Parathyroid adenoma (tissue), 2 donors: ENCODE measurements at regions not wholly inside any gene's neighbourhood (a gene's known extent, or its start where the extent isn't known, plus 50 kb on each side); places are given as distances from the start of the nearest gene placed in this dataset.

Experiments used
- H2AFZ ChIP-seq: fragments of 300-600 bp; sonication (generic); one replicate; pipeline ENCODE4 v1.7.0; 2017; ENCODE audit warnings: antibody characterized with exemption, mild to moderate bottlenecking
- H3K27ac ChIP-seq: fragments of 300-600 bp; sonication (generic); one replicate; pipeline ENCODE4 v1.7.0; 2017
- H3K27me3 ChIP-seq: fragments of 300-600 bp; sonication (generic); one replicate; pipeline ENCODE4 v1.7.0; 2017; ENCODE audit warnings: low read length; ENCODE audit not compliant: control insufficient read depth, insufficient read depth
- H3K36me3 ChIP-seq: fragments of 300-600 bp; sonication (generic); one replicate; pipeline ENCODE4 v1.7.0; 2017; ENCODE audit warnings: low read length; ENCODE audit not compliant: control insufficient read depth, insufficient read depth
- H3K4me1 ChIP-seq: fragments of 300-600 bp; sonication (generic); one replicate; pipeline ENCODE4 v1.7.0; 2017; ENCODE audit warnings: control low read depth
- H3K4me2 ChIP-seq: fragments of 300-600 bp; sonication (generic); one replicate; pipeline ENCODE4 v1.7.0; 2017; ENCODE audit warnings: low read length
- H3K4me3 ChIP-seq: fragments of 300-600 bp; sonication (generic); one replicate; pipeline ENCODE4 v1.7.0; 2017; ENCODE audit warnings: low read depth, low read length
- H3K79me2 ChIP-seq: fragments of 300-600 bp; sonication (generic); one replicate; pipeline ENCODE4 v1.7.0; 2017; ENCODE audit warnings: control low read depth
- H3K9ac ChIP-seq: fragments of 300-600 bp; sonication (generic); one replicate; pipeline ENCODE4 v1.7.0; 2017; ENCODE audit warnings: mild to moderate bottlenecking
- H3K9me3 ChIP-seq: fragments of 300-600 bp; sonication (generic); one replicate; pipeline ENCODE4 v1.7.0; 2017; ENCODE audit warnings: low read length; ENCODE audit not compliant: control insufficient read depth
- TF ChIP-seq, protein P1 (sequence below): fragments of 300-600 bp; sonication (generic); IDR thresholded peaks from one replicate; pipeline ENCODE4 v1.7.0; 2017; ENCODE audit warnings: antibody characterized with exemption, mild to moderate bottlenecking
- donor health status: primary hyperparathyroidism.

DNA sequence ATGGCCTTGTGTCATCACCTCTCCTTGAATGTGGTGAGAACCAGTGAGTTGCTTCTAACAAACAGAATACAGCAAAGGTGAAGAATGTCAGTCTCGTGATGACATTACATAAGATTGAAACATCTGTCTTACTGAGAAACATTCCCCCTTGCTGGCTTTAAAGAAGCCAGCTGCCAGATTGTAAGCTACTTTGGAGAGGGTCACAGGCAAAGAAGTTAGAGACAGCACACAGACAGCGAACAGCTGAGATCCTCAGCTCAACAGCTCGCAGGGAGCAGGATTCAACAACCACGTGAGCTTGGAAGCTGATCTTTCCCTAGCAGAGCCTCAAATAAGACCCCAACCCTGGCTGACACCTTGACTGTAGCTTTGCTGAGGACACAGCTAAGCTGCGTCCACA, 367.9 kb downstream of the LIG4 start:
- no peaks in the 10 kb centered on the region for H3K27me3 ChIP-seq
- no peaks in the 10 kb centered on the region for H3K4me1 ChIP-seq
- H2AFZ ChIP-seq, result no peak overlapping the region
- H3K9me3 ChIP-seq, result no peaks in the 10 kb centered on the region
- H3K27ac ChIP-seq, result no peak overlapping the region
- no peak overlapping the region for H3K9ac ChIP-seq
- no peak overlapping the region for H3K4me2 ChIP-seq
- no peak overlapping the region for H3K4me3 ChIP-seq
- TF ChIP-seq, protein P1, sequence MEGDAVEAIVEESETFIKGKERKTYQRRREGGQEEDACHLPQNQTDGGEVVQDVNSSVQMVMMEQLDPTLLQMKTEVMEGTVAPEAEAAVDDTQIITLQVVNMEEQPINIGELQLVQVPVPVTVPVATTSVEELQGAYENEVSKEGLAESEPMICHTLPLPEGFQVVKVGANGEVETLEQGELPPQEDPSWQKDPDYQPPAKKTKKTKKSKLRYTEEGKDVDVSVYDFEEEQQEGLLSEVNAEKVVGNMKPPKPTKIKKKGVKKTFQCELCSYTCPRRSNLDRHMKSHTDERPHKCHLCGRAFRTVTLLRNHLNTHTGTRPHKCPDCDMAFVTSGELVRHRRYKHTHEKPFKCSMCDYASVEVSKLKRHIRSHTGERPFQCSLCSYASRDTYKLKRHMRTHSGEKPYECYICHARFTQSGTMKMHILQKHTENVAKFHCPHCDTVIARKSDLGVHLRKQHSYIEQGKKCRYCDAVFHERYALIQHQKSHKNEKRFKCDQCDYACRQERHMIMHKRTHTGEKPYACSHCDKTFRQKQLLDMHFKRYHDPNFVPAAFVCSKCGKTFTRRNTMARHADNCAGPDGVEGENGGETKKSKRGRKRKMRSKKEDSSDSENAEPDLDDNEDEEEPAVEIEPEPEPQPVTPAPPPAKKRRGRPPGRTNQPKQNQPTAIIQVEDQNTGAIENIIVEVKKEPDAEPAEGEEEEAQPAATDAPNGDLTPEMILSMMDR, result no peak
- no peaks in the 10 kb centered on the region for H3K79me2 ChIP-seq
- H3K36me3 ChIP-seq, result no peaks in the 10 kb centered on the region

DNA sequence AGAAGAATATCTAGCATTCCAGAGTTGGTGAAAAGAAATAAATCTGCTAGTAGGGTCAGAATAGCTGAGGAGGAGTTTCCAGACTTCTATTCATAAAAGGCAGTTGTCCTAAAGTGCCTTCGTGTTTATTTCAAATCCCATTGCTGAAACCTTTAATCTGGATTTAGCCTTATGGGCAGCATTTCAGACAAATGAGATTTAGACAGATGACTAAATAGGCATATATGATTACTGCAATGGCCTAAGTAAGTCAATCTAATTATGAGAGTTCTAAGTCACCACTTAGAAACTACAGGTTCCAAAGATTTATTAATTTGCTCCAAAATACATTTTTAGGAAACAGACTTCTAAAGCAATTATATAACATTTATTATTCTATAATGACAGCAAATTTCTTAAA, 368.7 kb downstream of the LIG4 start:
- Histone ChIP-seq H3K9me3 (no peaks in the 10 kb centered on the region), H3K36me3 (no peaks in the 10 kb centered on the region), H3K79me2 (no peaks in the 10 kb centered on the region), H3K9ac (no peak overlapping the region), H3K4me2 (no peak overlapping the region), H2AFZ (no peak overlapping the region), H3K27me3 (no peaks in the 10 kb centered on the region), H3K4me3 (no peak overlapping the region), H3K4me1 (no peaks in the 10 kb centered on the region), H3K27ac (no peak overlapping the region)
- TF ChIP-seq, protein P1, result no peak

DNA sequence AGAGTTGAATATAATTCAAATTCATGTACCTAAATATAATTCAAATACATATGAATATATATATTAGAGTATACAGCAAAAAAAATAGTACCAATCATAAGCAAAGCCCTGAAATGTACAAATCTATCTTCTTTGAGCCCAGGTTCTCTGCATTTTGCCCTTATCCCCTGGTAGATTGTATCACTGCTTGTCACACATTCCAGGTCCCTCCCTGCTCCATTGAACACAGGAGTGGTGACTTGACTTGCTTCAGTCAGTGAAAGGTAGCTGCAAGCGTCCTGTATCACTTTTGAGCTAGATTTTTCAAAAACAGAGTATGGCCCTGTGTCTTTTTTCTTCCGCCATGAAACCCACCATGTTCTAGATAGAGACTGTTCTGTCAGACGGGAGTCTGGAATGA, 369.4 kb downstream of the LIG4 start:
- H3K27ac ChIP-seq, result no peak overlapping the region
- no peaks in the 10 kb centered on the region for H3K27me3 ChIP-seq
- H3K4me1 ChIP-seq, result no peaks in the 10 kb centered on the region
- H3K9me3 ChIP-seq, result no peaks in the 10 kb centered on the region
- H3K9ac ChIP-seq, result no peak overlapping the region
- no peak overlapping the region for H3K4me3 ChIP-seq
- TF ChIP-seq, protein P1, result no peak
- H3K4me2 ChIP-seq, result no peak overlapping the region
- no peak overlapping the region for H2AFZ ChIP-seq
- no peaks in the 10 kb centered on the region for H3K79me2 ChIP-seq
- H3K36me3 ChIP-seq, result no peaks in the 10 kb centered on the region

DNA sequence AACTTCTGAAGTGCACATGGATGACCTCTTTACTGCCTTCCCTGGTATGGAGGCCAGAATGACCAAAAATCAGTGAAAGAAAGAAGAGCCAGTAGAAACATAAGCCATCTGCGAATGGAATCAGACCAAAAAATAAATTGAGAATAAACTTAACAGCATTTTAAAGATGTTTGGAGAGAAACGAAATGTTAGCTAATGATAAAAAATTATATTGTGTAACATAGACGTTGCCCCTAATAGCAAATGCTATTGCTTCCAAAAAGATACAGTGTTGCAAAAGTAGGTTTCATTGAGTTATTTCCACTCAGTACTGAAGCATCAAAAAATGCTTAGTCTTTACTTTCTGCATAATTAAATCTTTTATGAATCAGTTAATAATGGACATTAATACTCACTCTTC, 371.7 kb downstream of the LIG4 start:
- no peak overlapping the region for H2AFZ ChIP-seq
- H3K4me2 ChIP-seq, result no peak overlapping the region
- H3K36me3 ChIP-seq, result no peaks in the 10 kb centered on the region
- no peaks in the 10 kb centered on the region for H3K4me1 ChIP-seq
- H3K79me2 ChIP-seq, result no peaks in the 10 kb centered on the region
- H3K4me3 ChIP-seq, result no peak overlapping the region
- H3K27me3 ChIP-seq, result no peaks in the 10 kb centered on the region
- TF ChIP-seq, protein P1, result no peak
- no peaks in the 10 kb centered on the region for H3K9me3 ChIP-seq
- no peak overlapping the region for H3K9ac ChIP-seq
- H3K27ac ChIP-seq, result no peak overlapping the region

DNA sequence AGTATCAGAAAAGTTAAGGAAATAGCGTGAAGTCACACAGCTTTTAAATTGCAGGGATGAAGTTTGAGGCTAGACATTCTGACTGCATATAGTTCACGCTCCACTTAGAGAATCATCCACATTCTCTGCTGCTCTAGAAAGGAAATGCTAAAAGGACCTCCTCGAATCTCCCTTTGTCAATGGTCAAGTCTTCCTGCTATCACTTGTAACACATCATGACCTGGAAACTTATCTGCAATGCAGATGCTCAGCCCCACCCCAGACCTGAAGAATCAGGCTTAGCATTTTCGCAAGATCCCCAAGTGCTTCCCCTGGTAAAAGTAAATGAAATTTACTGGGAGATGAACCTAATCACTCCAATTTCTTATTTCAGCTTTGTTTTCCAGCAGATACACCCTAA, 372.1 kb downstream of the LIG4 start:
- Histone ChIP-seq H3K4me2 (no peak overlapping the region), H3K4me3 (no peak overlapping the region), H3K4me1 (no peaks in the 10 kb centered on the region), H3K9me3 (no peaks in the 10 kb centered on the region), H3K79me2 (no peaks in the 10 kb centered on the region), H2AFZ (no peak overlapping the region), H3K9ac (no peak overlapping the region), H3K27ac (no peak overlapping the region), H3K27me3 (no peaks in the 10 kb centered on the region), H3K36me3 (no peaks in the 10 kb centered on the region)
- TF ChIP-seq, protein P1, result no peak
